Transverse colon (tissue), 4 donors: ENCODE measurements at regions not wholly inside any gene's neighbourhood (a gene's known extent, or its start where the extent isn't known, plus 50 kb on each side); places are given as distances from the start of the nearest gene placed in this dataset.

ENCODE experiments used
- DNase-seq: peaks from one replicate; pipeline ENCODE4 v3.0.0-alpha.2; 2019
- H3K27ac ChIP-seq, 4 donors: fragments of 200-600 bp; sonication (generic); 2 replicates each; pipeline ENCODE4 v1.5.1; 2016 to 2018; ENCODE audit warnings: inconsistent platforms in 4 of 4
- H3K27me3 ChIP-seq: fragments of 200-600 bp; sonication (generic); 2 replicates; pipeline ENCODE4 v1.5.1; 2017; ENCODE audit warnings: inconsistent platforms
- H3K36me3 ChIP-seq, 4 donors: fragments of 200-600 bp; sonication (generic); 2 replicates each; pipeline ENCODE4 v1.5.1; 2017 to 2019; ENCODE audit warnings: inconsistent platforms in 4 of 4
- H3K4me1 ChIP-seq, 4 donors: fragments of 200-600 bp; sonication (generic); 2 replicates each; pipeline ENCODE4 v1.5.1; 2017 to 2020; ENCODE audit warnings: inconsistent platforms in 4 of 4
- H3K4me3 ChIP-seq, 4 donors: fragments of 200-600 bp; sonication (generic); 1 replicate in 1 of 4; 2 replicates in 3 of 4; pipeline versions ENCODE4 v1.5.1 to v1.6.1; 2017 to 2019; ENCODE audit warnings: inconsistent platforms in 4 of 4
- H3K9me3 ChIP-seq, 2 donors: fragments of 200-600 bp; sonication (generic); 2 replicates each; pipeline ENCODE4 v1.5.1; 2017 to 2019; ENCODE audit warnings: inconsistent platforms in 2 of 2
- CTCF ChIP-seq, 5 experiments: fragments of 200-600 bp in 3 of 5; fragments of 450-650 bp in 2 of 5; sonication (generic) in 3 of 5; IDR thresholded peaks; 1 replicate in 2 of 5; 2 replicates in 3 of 5; pipeline ENCODE4 v1.5.1; 2016 to 2017; ENCODE audit warnings: antibody characterized with exemption in 5 of 5, inconsistent platforms in 3 of 5, mild to moderate bottlenecking in 2 of 5, moderate library complexity in 1 of 5
- EP300 ChIP-seq: sonication (generic); formaldehyde crosslinking; IDR thresholded peaks from one replicate; pipeline ENCODE4 v1.6.1; 2017; ENCODE audit warnings: antibody characterized with exemption, low read depth
- POLR2A ChIP-seq: fragments of 450-650 bp; IDR thresholded peaks from one replicate; pipeline ENCODE4 v1.6.1; 2016; ENCODE audit warnings: antibody characterized with exemption, mild to moderate bottlenecking, moderate library complexity
- POLR2AphosphoS5 ChIP-seq, 3 donors: sonication (generic); formaldehyde crosslinking; IDR thresholded peaks; one replicate each; pipeline ENCODE4 v1.6.1; 2016; ENCODE audit warnings: antibody characterized with exemption in 3 of 3
- WGBS, 2 donors: methylation state at CpG; one replicate each; pipeline ENCODE4 v1.1.5; 2018; ENCODE audit warnings: low coverage in 1 of 2; 5-methylcytosine and 5-hydroxymethylcytosine counted together
- in situ Hi-C, 4 donors: fragments of 200-750 bp; cut with MboI; loops; one replicate each; pipeline versions ENCODE4 v1.15.0 to v1.15.1; 2017; ENCODE audit warnings: low sequenced_read_pairs in 3 of 4, low pct_ligation_motif_present in 1 of 4, low pct_unique_long_range_greater_than_20kb in 1 of 4
- intact Hi-C: fragments of 100-400 bp; cut with DNase I; formaldehyde crosslinking; loops from one replicate; pipeline ENCODE4 v1.15.1; 2023; ENCODE audit warnings: low total_unique reads

DNA sequence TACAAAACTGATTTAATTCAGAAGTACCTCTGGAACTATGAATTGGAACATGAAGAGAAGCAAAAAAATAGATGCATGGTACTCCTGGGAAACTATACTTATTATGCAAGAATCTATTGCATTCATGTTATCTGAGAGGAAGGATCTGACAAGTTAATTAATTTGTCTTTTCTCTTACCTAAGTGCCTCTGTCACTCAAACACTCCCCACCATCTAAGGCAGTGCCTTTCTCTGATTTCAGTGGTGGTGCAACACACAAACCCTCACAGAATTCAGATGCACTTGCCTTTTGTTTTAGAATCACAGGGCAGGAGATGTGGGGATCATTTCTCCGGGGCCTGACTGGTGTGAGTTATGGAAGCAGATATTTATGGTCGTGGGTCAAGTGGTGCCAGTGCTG lies 52.5 kb upstream of the C9orf72 start:
- WGBS, 2 donors: 40% methylated on average over 2 of the region's 2 CpGs; no CpG with 5 or more reads in 1 of the 2 donors
- in situ Hi-C loops: no loop called here

DNA sequence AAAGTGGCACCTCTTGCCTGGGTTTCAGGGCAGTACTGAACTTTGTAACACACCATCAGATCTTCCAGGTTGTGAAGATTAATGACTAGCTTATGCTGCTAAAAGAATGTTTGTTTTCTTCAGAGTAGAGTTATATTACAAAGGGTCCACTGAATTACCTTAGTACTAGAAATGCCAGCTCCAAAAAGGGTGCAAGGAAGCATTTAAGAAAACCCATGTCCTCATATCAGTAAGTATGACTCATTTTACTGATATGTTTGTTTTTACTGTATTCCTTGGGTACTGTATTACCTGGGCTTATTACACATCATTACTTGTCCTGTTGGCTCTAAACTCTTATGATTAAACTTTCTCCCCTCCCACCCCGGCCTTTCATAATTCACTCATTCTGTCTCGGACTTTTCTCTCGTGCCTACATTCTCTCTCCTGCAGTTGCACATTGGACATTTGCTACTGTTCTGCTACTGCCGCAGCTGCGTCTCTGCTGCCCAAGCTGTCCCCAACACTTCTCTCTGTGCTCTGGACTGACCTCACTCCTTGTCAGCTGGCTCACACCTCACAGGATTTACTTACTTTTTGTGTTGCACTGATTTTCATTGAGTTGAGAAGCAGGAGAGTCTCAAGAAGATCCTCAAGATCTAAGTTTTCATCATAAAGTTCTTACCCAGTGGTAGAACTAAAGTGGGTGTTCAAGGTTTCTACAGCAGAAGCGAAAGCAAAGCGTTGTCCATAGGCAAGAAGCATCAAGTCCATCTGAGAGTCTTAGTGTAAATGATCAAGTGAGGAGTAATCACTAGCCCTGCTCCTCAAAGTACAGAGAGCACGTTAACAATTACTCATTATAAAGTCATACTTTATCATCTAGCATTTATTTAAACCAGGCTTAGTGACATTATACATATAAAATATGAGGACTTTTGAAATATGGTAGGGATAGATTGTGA lies 53.2 kb upstream of the C9orf72 start:
- H3K27me3 ChIP-seq: no peaks in the 10 kb centered on the region
- no peaks in the 10 kb centered on the region for H3K9me3 ChIP-seq
- in situ Hi-C loops: no loop called here
- H3K27ac ChIP-seq: peak overlapping the region in 1 of 4 donors; percentile 12
- intact Hi-C loops: no loop called here
- no peak for DNase-seq
- TF ChIP-seq POLR2A (no peak), EP300 (no peak), POLR2AphosphoS5 (IDR thresholded peaks at IDR 0.05) (no peak), CTCF (IDR thresholded peaks at IDR 0.05) (no peak)
- 54 to 58% methylated on average over 8 of the region's 8 CpGs for WGBS, 2 donors
- no peak overlapping the region for H3K4me3 ChIP-seq
- no peaks in the 10 kb centered on the region for H3K36me3 ChIP-seq
- H3K4me1 ChIP-seq: peaks cover 0 to 18% (median 1%) of the 10 kb centered on the region in 4 donors

More for the DNA sequence above, 52.5 kb upstream of the C9orf72 start:
- TF ChIP-seq CTCF (IDR thresholded peaks at IDR 0.05) (no peak), POLR2A (no peak), EP300 (no peak), POLR2AphosphoS5 (IDR thresholded peaks at IDR 0.05) (no peak)
- Histone ChIP-seq H3K4me1 (peaks cover 0 to 18% (median 1%) of the 10 kb centered on the region in 4 donors), H3K4me3 (no peak overlapping the region), H3K9me3 (no peaks in the 10 kb centered on the region), H3K27ac (peak overlapping the region in 1 of 4 donors; percentile 12), H3K27me3 (no peaks in the 10 kb centered on the region), H3K36me3 (no peaks in the 10 kb centered on the region)
- intact Hi-C loops: no loop called here
- DNase-seq: no peak

DNA sequence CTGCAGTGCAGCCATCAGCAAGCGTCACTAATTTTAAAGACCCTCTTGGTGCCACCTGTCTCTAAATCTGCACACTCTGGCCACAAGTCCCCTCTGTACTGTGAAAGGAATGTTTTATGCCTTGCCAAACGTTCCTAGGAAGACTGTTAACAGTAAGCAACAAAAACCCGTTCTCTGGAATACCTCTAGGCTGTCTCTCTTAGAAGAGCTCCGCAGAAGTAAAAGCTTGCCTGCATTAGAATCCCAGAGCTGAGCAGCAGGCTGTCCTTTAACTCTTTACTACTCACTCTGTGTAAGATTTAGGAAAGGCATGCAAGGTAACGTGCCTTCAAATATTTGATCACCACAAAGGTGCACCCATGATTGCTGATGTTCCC lies 53.9 kb upstream of the C9orf72 start:
- WGBS, 2 donors: 44 to 85% methylated on average over 3 to 5 of the region's 5 CpGs
- H3K27ac ChIP-seq: no peak overlapping the region

GRCh38 chr9:27628311-27628710 lies 55.0 kb upstream of the C9orf72 start:
- no peak for DNase-seq
- no peaks in the 10 kb centered on the region for H3K9me3 ChIP-seq
- intact Hi-C loops: no loop called here
- no peak for TF ChIP-seq POLR2A
- TF ChIP-seq CTCF (IDR thresholded peaks at IDR 0.05): no peak
- peaks cover 0 to 18% (median 1%) of the 10 kb centered on the region in 4 donors for H3K4me1 ChIP-seq
- no peaks in the 10 kb centered on the region for H3K27me3 ChIP-seq
- no peak overlapping the region for H3K4me3 ChIP-seq
- in situ Hi-C loops: no loop called here
- no peaks in the 10 kb centered on the region for H3K36me3 ChIP-seq
- H3K27ac ChIP-seq: no peak overlapping the region

More for the DNA sequence above, 53.9 kb upstream of the C9orf72 start:
- no peaks in the 10 kb centered on the region for H3K36me3 ChIP-seq
- DNase-seq: no peak
- no peaks in the 10 kb centered on the region for H3K9me3 ChIP-seq
- H3K4me1 ChIP-seq: peaks cover 0 to 18% (median 1%) of the 10 kb centered on the region in 4 donors
- in situ Hi-C loops (no loop called here), intact Hi-C loops (no loop called here)
- H3K4me3 ChIP-seq: no peak overlapping the region
- H3K27me3 ChIP-seq: no peaks in the 10 kb centered on the region
- TF ChIP-seq CTCF (IDR thresholded peaks at IDR 0.05): no peak
